GM21786 (cell line): ENCODE measurements at regions not wholly inside any gene's neighbourhood (a gene's known extent, or its start where the extent isn't known, plus 50 kb on each side); places are given as distances from the start of the nearest gene placed in this dataset.

ENCODE experiments used
- ATAC-seq: cut with Tn5 transposase; IDR thresholded peaks from one replicate; pipeline ENCODE4 v1.9.1; 2021; ENCODE audit not compliant: unreplicated experiment

DNA sequence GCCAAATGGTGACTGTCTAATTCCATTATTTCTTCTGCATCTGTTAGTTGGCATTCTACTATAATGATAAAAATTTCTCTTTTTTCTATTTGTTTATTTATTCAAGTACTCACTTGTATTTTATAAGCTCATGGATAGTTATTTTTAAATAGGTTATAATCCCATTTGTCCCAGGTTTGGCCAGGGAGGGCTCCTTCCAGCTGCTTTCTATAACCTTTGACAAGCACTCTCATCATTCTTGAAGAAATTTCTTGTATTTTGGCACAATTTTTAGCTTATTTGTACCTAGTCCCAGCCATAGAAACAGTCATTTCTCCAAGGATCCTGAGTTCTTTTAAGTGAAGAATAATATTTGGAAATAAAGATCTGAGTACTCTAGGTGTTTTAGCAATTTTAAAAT lies 1038.6 kb upstream of the AGA start:
- no peak for ATAC-seq

DNA sequence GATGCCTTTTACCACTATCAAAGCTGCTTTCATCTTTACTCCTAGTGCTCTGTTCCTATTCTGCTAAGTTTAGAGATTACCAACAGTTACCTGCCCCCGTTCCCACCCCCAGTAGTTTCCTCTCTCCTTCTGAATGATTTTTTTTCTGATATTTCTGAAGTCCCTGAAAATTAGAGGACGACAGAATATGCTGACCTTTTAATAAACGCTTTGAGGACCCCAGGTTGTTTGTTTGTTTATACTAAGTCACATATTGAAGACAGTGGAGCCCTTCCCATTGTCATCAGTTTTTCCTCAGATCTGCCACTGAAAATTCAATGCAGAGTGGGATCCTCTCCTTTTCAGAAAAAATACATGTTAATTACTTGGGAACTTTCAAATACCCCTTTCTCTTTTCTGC lies 1039.3 kb upstream of the AGA start:
- ATAC-seq = no peak

DNA sequence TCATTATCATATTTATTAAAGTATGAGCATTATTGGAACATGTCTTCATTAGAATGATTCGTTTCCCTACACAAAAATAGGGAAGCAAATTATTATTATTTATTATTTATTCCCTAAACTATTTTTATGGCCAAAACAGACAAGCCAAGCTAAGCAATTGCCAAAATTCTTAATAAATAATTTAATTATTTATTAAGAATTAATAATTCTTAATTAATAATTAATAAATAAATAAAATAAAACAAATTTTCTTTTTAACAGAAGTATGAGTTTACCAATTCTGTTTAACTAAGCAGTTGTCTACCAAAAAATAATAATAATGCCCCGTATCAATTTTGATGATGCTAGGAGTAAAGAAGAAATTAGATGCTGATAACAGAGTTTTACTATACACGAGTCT lies 1080.8 kb upstream of the AGA start:
- ATAC-seq = no peak

DNA sequence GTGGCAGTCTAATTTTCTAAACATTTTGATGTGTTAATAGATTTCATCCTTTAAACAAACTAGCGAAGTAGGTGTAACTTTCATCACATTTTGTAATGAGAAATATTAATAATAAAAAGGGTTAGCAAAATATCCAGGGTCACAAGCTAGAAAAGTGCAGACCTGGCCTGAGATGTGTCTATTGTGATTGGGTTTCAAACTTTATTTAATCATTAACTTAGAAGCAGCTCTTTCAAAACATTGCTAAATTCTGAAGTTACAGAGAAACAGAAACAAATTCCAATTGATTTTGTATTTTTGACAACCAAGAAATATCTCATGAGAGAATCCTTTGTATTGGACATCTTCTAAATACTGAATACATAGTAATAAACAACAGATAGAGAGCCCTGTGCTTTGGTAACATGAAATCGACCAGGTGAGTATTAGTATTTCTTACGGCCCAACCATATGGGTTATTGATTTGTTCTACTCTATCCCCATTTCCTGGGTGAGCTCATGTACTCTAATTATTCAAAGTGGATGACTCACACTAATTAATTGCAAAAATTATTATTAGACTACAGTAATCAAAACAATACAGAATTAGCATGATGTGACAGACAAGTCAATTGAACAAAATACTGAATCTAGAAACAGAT lies 1093.8 kb upstream of the AGA start:
- no peak for ATAC-seq

DNA sequence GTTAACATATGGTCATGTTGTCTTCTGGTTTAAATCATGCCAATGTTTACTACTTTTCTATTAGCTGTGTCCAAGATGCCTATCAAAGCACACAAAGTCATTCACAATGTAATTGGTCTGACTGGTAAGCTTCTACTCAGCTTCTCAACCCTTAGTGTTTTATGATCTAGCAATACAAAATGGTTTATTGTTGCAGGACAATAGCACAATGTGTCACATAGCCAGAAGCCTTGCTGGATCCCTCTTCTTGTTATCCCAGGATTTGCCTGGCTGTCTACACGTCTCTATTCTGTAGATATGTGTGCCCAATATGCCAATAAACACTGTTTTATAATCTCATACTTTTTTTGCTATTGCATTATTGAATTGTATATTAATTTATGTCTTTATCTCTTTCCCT lies 1111.0 kb upstream of the AGA start:
- ATAC-seq = no peak

DNA sequence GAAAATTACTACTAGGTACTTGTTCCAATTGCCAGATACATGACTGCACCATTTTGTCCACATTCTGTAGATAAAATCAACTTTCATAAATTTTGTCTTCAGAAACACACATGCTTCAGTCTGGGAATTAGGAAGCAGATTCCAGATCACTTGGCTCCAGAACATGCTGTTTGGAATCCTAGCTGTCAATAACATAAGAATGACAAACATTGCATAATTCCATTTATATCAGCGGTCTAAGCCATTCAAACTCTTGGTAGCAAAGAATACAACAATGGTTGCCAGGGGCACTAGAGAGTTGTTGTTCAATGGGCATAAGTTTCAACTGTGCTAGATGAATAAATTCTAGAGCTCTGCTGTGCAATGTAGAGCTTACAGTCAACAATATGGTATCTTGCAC lies 1112.1 kb upstream of the AGA start:
- ATAC-seq = no peak

DNA sequence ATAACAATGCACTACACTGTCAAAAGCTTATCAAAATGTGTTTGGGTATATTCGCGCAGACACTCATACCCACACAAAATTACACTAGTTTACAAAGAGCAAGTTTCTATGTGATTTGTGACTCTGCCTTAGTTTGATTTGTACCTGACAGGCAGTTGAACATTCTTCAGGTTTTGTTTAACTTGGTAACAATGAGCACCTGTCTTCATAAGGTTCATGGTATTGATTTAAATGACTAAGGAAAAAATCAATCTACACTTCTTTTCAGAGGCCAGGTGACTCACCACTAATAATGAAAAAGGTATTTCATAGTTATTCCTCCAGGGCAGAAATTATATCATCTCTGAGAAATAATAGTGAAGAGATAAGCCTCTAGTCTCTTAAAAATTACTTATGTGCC lies 1114.6 kb upstream of the AGA start:
- ATAC-seq = no peak

DNA sequence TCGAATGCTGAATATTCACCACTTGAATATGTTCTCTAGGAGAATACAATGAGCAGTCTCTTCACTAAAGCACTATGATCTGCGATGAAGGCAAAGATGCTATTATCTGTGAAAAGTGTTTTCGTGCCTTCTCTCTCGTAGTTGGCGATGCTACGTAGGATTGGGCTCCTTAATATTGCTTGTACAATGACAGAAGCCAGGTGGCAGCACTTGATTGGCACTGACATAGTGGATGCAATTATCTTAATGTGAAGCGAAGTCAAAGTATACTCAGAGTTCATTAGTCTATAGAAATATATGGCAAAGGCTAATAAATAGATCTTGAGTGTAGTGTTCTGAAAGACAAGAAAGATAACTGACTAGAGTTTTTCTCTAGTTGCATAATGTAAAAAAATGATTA lies 1135.7 kb upstream of the AGA start:
- no peak for ATAC-seq

DNA sequence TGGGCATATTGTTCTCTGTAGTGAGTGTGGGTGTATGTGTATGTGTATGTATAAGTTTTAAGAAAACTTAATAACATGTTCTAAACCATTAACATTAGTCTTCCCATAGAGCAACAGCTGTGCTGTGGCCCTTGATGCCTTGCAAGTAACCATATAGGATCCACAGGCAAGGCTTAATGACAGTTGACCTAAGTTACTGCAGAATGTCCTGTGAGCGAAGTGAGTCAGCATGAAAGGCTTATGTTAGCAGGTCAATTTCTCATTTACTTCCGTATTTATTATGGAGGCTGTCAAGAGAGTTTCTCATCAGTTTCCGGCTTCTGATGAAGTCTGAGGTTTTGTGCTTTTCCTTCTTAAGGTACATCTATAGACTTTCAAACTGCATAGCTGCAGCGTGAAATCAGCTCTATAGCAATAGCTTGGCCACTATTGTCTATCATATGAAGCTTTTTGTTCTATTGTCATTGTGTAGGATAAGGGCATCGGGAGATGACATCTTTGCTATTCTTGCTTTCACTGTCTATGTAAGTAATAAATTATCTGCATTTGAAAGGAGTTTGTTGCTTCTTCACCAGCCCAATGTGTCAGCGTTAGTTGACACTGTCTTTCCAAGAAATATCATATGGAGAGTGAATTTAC lies 1153.4 kb upstream of the AGA start:
- ATAC-seq = no peak

DNA sequence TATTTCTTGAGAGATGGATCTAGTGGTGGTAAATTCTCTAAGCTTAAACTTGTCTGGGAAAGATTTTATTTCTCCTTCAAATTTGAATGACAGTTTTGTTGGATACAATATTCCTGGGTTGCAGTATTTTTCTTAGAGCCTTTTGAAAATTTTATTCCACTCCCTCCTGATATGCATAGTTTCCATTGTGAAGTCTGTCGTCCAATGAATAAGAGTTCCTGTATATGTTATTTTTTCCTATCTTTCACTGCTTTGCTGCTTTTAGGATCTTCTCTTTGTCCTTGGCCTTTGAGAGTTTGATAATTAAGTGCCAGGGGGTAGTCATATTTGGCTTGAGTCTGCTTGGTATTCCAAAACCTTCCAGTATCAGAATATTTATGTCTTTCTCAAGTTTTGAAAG lies 1156.4 kb upstream of the AGA start:
- ATAC-seq = no peak

DNA sequence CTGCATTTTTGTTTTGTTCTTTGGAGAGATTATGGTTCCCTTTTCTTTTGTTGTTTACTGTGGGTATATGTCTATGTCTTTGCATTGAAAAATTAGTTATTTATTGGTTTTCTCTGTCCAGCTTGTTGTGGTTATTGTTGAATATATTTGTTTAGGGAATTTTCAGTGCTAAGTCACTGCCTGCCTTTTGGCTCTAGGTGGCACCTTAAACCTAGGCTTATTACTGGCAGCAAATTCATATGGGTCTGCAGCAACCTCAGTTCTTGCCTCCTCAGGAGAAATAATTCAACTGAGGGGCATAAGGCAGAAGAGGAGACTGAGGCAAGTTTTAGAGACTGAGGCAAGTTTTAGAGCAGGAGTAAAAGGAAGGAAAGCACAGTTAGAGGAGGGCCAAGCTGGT lies 1157.3 kb upstream of the AGA start:
- ATAC-seq = no peak

DNA sequence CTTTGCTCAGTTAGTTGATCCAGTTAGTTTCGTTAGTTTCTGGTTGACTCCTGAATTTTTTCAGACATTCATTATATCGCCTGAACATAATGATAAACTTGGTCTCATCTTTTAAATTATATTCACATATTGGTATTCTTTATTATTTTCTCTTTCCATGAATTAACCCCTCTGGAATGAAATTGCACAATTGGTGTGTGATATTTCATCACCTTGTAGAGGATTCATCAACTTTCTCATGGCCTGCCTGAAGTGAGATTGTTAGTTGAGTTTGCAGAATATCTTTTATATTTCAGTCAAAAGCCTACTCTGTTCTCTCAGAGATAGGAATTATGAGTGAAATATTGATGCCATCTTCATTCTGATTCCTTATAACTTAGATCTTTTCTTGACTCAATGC lies 1160.6 kb upstream of the AGA start:
- no peak for ATAC-seq

DNA sequence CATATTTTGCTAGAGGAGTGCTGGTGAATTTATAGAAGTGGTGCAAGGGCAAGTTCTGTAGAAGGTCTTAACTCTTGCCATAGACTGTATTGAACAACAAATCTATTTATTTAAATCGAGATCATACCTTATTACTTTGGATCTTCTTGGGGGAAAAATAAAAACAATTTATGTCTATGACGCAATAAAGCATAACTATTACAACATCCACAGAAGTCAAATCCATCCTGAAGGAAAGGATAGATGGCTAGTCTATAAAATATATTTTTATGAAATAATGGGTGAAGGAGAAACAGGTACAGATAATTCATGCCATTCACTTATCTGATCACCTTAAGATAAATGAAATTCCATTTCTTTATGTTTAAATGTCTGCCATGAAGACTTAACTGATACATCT lies 1168.8 kb upstream of the AGA start:
- no peak for ATAC-seq

DNA sequence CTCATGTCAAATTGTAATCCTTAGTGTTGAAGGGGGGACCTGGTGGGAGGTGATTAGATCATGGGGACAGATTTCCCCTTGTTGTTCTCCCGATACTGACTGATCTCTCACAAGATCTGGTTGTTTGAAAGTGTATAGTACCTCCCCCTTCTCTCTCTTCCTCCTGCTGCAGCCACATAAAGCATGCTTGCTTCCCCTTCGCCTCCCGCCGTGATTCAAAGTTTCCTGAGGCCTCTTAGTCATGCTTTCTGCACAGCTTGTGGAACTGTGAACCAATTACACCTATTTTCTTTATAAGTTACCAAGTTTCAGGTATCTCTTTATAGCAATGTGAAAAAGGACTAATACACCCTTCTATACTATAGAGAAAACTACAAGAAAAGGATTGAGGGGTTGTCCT lies 1170.5 kb upstream of the AGA start:
- ATAC-seq = no peak

DNA sequence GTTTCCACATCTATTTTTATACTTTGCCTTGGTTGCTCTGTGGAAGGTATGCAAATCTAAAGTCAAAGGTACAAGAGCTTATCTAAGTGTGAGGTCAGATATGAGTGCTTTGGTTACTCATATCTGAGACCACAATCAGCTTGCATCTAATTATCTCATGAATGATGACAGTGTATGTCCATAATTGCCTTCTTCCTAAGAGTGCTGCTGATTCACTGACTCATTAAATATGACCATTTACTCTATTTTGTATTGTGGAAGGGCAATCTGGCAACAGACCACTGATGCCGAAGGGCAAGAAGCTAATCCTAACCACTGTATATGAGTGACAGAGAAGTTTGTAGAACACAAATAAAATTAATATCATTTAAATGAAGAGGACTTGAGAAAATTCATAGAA lies 1190.2 kb upstream of the AGA start:
- peak; percentile 55 for ATAC-seq

DNA sequence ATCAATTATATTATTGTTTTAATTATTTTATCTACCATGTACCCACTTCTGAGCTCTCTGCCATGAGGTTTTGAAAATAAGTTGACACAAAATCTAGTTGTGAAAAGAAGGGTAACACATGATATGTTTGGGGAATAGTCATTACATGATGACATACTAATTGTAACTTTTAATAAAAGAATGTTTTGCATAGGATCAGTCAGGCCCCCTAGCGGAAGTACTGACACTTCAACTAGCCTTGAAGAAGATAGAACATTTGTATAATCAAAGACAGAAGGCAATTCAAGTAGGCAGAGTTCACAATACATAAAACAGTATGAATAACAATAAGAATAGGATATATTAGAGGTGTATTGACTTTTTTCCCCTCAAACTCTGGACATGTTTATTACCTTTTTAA lies 1191.0 kb upstream of the AGA start:
- no peak for ATAC-seq

DNA sequence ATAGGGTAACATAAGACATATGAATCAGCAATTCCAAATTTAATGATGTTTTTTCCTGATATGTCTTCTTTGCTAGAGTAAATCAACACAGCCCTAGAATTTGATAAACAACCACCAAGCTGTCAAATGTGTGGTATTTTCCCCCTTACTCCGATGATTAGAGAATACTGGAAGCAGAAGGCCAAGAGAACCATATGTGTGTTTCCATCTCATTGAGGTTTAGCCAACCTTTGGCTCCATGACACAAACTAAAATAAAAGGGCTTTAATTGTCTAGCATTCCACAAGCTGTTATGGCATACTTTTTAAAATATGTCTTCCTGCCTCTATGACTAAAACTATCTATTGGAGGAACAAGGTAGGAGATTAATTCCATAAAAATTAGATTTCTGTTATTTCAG lies 1222.4 kb upstream of the AGA start:
- ATAC-seq = no peak

DNA sequence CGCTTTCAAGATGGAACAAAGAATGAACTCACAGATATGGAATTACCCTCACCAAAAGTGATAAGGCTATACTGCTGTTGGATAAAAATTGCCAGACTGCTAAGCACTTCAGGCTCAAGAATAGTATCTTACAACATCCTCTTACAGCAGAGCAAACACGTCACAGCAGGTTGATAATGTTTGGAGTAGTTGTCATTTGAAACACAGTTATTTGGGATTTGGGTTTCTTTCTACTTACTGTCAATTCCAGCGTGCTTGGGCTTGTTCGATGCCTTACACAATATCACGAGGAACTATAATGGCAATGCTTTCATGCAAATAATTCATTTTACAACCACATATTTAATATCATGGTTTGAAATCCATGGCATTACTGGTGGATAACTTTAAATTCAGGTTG lies 1223.7 kb upstream of the AGA start:
- ATAC-seq = no peak

DNA sequence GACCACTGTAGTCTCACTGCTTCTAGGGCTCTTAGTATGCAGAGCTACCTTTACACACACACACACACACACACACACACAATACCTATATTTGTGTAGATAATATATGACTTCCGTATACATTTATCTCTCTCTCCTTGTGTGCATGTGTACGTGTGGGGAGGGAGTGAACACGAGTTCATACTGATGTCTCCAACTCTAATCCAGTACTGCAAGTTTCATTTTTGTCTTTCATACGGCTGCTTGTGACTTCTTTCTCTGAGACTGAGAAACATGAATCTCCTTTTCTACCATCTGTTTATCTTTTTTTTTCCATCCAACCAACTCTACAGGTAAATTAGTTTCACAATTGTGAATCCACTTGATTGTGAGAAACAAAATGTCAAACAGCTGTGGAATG lies 1229.5 kb upstream of the AGA start:
- no peak for ATAC-seq

DNA sequence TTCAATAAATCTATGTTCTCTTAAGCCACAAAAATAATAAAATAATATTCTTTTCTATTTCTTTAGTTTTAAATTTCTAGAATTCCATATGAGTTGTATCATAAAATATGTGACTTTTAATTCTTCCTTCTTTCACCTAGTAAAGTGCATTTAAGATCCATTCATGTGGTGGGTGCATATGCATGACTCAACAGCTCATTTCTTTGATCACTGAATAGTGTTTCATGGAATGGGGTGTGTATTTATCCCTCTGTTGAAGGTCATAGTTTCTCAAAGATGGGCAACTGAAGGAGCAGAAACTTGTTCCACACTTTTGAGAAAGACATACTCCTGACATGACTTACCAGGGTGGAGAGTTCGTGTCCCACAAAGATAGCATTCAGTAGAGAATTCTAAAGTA lies 1230.3 kb upstream of the AGA start:
- no peak for ATAC-seq

DNA sequence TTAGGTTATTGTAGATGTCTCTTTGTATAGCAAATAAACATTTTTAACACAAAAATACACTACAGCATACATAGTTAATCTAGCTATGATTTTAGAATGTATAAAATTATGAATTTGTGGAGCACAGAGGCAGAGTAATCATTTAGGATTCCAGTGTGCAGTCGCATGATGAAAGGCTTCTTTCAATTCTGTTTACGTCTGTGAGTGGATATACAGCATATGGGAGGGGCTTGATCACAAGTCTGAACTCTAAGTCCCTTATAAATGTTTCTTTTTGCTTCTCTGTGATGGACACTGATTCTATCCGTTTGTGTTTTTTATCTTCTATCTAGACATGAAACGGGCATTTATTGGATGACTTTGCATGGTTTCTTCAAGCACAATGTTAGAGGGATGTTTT lies 1239.6 kb upstream of the AGA start:
- ATAC-seq = no peak

DNA sequence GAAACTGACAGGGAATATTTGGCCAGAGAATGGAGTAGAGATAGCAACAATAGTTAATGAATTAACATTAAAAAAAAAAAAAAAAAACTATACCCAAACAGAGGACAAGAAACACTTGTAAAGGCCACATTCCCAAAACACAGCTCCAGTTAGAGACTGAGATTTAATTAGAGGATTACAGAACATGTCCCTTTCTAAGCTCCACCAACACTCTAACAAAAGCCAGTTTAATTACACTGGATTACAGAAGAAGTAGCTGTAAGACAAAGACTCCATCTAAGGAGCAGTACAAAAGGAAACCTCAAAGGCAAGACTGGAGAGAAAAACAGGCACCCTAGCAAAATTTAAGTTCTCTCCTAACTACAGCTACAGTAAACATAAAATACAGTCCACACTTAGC lies 1247.7 kb upstream of the AGA start:
- no peak for ATAC-seq

DNA sequence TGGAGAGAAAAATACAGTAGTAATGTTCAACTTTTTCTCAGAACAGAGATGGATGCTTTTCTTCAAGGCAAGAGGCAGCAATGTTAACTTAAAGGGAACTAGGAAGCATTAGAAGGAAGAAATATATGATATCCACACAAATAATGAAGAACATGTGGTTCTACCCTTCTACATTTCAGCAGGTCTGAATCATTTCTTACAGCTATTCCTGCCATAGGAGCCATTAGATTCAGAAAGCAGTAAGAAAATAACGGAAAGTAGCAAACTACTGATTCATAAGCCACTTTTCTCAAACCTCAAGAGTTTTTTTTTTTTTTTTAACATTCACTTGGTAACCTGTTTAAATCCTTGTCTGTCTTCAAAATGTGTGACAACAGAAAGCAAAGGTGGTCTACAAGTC lies 1251.6 kb upstream of the AGA start:
- no peak for ATAC-seq
